ENCODE measurements at regions not wholly inside any gene's neighbourhood (a gene's known extent, or its start where the extent isn't known, plus 50 kb on each side); places are given as distances from the start of the nearest gene placed in this dataset.

DNA sequence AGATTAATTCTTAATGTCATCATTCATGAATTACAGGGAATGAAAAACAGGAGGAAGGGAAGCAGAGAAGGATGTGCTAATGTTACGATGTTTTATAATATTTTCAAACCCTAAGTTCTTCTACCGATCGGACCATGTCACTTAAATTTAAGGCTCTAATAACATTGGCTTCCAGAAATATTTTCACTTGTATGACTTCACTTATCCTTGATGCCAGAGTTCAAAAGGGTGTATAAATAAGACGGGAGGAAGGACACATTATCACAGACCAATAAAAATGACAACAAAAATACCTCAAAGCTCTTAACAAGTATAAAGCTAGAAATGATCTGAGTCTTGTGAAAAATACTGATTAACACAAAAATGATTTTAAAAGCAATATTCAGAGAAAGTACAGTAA, 370.4 kb upstream of the CITED2 start:
- 96% methylated on average over 4 of the region's 4 CpGs; no CpG with 5 or more reads in 1 of the 2 experiments for WGBS, 2 experiments (ENCODE audit: insufficient coverage in 1 of 2, insufficient read length in 1 of 2)
- peaks cover 2% of the 10 kb centered on the region for H3K27me3 Mint-ChIP-seq (ENCODE audit: insufficient read depth)
- no peak overlapping the region for H3K27ac ChIP-seq (ENCODE audit: low read depth, low read length)
- no peaks in the 10 kb centered on the region for H3K9me3 Mint-ChIP-seq
- no peak for DNase-seq
- no peak overlapping the region for H3K4me3 Mint-ChIP-seq
- H3K4me1 ChIP-seq (ENCODE audit: control insufficient read depth, insufficient read depth, low read length), result peaks cover 7% of the 10 kb centered on the region
- H3K27me3 ChIP-seq (ENCODE audit: control insufficient read depth, insufficient read depth, low read length, poor library complexity, severe bottlenecking), result no peaks in the 10 kb centered on the region
- H3K4me3 ChIP-seq (ENCODE audit: low read length), result no peak overlapping the region
- peaks cover 5% of the 10 kb centered on the region for H3K4me1 Mint-ChIP-seq
- H3K9me3 ChIP-seq (ENCODE audit: control insufficient read depth, low read length), result no peaks in the 10 kb centered on the region
- TF ChIP-seq, protein P1, sequence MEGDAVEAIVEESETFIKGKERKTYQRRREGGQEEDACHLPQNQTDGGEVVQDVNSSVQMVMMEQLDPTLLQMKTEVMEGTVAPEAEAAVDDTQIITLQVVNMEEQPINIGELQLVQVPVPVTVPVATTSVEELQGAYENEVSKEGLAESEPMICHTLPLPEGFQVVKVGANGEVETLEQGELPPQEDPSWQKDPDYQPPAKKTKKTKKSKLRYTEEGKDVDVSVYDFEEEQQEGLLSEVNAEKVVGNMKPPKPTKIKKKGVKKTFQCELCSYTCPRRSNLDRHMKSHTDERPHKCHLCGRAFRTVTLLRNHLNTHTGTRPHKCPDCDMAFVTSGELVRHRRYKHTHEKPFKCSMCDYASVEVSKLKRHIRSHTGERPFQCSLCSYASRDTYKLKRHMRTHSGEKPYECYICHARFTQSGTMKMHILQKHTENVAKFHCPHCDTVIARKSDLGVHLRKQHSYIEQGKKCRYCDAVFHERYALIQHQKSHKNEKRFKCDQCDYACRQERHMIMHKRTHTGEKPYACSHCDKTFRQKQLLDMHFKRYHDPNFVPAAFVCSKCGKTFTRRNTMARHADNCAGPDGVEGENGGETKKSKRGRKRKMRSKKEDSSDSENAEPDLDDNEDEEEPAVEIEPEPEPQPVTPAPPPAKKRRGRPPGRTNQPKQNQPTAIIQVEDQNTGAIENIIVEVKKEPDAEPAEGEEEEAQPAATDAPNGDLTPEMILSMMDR (conservative IDR thresholded peaks at IDR 0.05), result no peak
- H3K9ac ChIP-seq (ENCODE audit: extremely low read depth, low read length, poor library complexity, severe bottlenecking), result no peak overlapping the region
- no peaks in the 10 kb centered on the region for H3K36me3 Mint-ChIP-seq (ENCODE audit: low read depth)
- no peak overlapping the region for H3K27ac Mint-ChIP-seq
- no peaks in the 10 kb centered on the region for H3K36me3 ChIP-seq (ENCODE audit: control insufficient read depth, insufficient read depth, low read length)

DNA sequence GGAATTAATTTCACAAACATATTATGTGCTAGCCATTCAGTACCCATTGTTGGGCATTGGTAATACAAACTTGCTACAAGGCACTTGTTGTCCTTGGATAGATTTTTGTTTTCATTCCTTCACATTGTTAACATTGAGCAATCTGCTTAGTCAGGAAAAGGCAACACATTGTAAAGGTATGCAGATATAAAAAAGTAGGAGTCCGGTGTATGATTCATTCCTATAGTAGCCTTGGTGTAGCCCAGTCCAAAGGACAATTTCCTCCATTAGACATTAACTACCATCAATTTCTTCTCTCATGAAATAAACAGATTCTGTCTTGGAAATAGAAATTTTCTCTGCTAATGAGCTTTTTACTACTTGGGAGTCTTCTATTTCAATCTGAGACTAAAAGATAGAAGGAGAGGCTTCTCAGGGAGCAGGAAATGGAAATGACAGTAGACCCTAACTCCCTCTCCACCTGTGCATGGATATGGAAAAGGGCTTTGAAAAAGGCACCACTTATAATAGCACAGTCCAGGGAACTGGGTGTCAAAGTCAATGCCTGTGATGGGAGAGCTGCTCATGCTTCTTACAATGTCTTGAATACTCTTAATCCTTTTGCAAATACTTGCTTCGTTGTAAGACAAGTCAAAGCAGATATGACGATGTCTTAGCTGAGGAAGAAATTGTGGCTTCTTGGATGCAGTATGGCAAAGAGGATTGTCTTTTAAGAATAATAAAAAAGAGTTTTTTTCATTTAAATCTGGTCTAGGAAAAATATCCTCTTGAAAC, 369.4 kb upstream of the CITED2 start:
- no peak overlapping the region for H3K27ac Mint-ChIP-seq
- Histone ChIP-seq H3K27ac (ENCODE audit: low read depth, low read length) (no peak overlapping the region), H3K36me3 (ENCODE audit: control insufficient read depth, insufficient read depth, low read length) (no peaks in the 10 kb centered on the region), H3K27me3 (ENCODE audit: control insufficient read depth, insufficient read depth, low read length, poor library complexity, severe bottlenecking) (no peaks in the 10 kb centered on the region), H3K9me3 (ENCODE audit: control insufficient read depth, low read length) (no peaks in the 10 kb centered on the region), H3K4me3 (ENCODE audit: low read length) (no peak overlapping the region), H3K4me1 (ENCODE audit: control insufficient read depth, insufficient read depth, low read length) (peaks cover 7% of the 10 kb centered on the region), H3K9ac (ENCODE audit: extremely low read depth, low read length, poor library complexity, severe bottlenecking) (no peak overlapping the region)
- TF ChIP-seq, protein P1 (conservative IDR thresholded peaks at IDR 0.05), result no peak
- WGBS, 2 experiments (ENCODE audit: insufficient coverage in 1 of 2, insufficient read length in 1 of 2), result 83% methylated on average over 3 of the region's 3 CpGs; no CpG with 5 or more reads in 1 of the 2 experiments
- peaks cover 4% of the 10 kb centered on the region for H3K27me3 Mint-ChIP-seq (ENCODE audit: insufficient read depth)
- H3K36me3 Mint-ChIP-seq (ENCODE audit: low read depth), result no peaks in the 10 kb centered on the region
- H3K9me3 Mint-ChIP-seq, result no peaks in the 10 kb centered on the region
- no peak overlapping the region for H3K4me3 Mint-ChIP-seq
- DNase-seq, result no peak
- peaks cover 5% of the 10 kb centered on the region for H3K4me1 Mint-ChIP-seq

DNA sequence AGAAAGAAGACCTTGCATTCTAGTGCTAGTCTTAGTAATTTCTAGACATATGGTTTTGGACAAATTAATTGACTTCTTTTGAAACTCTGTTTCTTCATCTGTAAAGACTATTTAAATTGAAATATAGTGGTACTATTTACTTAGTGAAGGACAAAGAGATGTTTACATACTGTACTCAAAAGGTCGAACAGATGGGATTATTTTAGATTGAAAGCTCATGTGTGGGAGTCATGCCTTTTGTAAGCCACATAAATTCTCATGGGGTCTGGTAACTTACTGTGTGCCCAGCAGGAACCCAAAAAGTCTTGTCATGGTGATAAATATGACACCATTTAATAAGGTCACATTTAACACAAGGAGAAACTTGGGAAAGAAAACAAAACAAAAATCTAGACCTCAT, 368.2 kb upstream of the CITED2 start:
- H3K27me3 Mint-ChIP-seq (ENCODE audit: insufficient read depth), result peaks cover 4% of the 10 kb centered on the region
- WGBS, 2 experiments (ENCODE audit: insufficient coverage in 1 of 2, insufficient read length in 1 of 2), result 67 to 93% methylated on average over 1 of the region's 1 CpG
- H3K36me3 Mint-ChIP-seq (ENCODE audit: low read depth), result no peaks in the 10 kb centered on the region
- no peak for DNase-seq
- Histone ChIP-seq H3K36me3 (ENCODE audit: control insufficient read depth, insufficient read depth, low read length) (no peaks in the 10 kb centered on the region), H3K27ac (ENCODE audit: low read depth, low read length) (no peak overlapping the region), H3K4me1 (ENCODE audit: control insufficient read depth, insufficient read depth, low read length) (no peaks in the 10 kb centered on the region), H3K4me3 (ENCODE audit: low read length) (no peak overlapping the region), H3K27me3 (ENCODE audit: control insufficient read depth, insufficient read depth, low read length, poor library complexity, severe bottlenecking) (no peaks in the 10 kb centered on the region), H3K9ac (ENCODE audit: extremely low read depth, low read length, poor library complexity, severe bottlenecking) (no peak overlapping the region), H3K9me3 (ENCODE audit: control insufficient read depth, low read length) (no peaks in the 10 kb centered on the region)
- no peaks in the 10 kb centered on the region for H3K9me3 Mint-ChIP-seq
- TF ChIP-seq, protein P1 (conservative IDR thresholded peaks at IDR 0.05), result no peak
- no peak overlapping the region for H3K4me3 Mint-ChIP-seq
- H3K27ac Mint-ChIP-seq, result no peak overlapping the region
- no peaks in the 10 kb centered on the region for H3K4me1 Mint-ChIP-seq

All from endodermal cell (in vitro differentiated cells).